K562 (cell line): ENCODE measurements at regions not wholly inside any gene's neighbourhood (a gene's known extent, or its start where the extent isn't known, plus 50 kb on each side); places are given as distances from the start of the nearest gene placed in this dataset.

Source experiments
- CHAMP1 ChIP-seq: fragments of 450-650 bp; IDR thresholded peaks from 2 replicates; pipeline ENCODE4 v1.6.1; 2016; ENCODE audit warnings: mild to moderate bottlenecking
- CTCF ChIP-seq, 3 experiments: IDR thresholded peaks in 2 of 3; conservative IDR thresholded peaks in 1 of 3; 2 replicates each; pipeline ENCODE4 v1.5.1; 2011 to 2012; ENCODE audit warnings: low read length in 3 of 3, mild to moderate bottlenecking in 3 of 3, control low read depth in 2 of 3, improper control_type of control experiment in 1 of 3, inconsistent platforms in 1 of 3, low read depth in 1 of 3, mixed read lengths in 1 of 3, moderate library complexity in 1 of 3; ENCODE audit not compliant: insufficient read depth in 2 of 3
- E4F1 ChIP-seq: fragments of 250-450 bp; sonication (Bioruptor Pico); IDR thresholded peaks from 2 replicates; pipeline ENCODE4 v1.5.0; 2021; ENCODE audit warnings: mild to moderate bottlenecking, borderline replicate concordance
- LCOR ChIP-seq: sonication (generic); formaldehyde crosslinking; IDR thresholded peaks from 2 replicates; pipeline ENCODE4 v1.8.0; 2022; ENCODE audit warnings: mild to moderate bottlenecking, missing genetic modification reagents
- POLR2G ChIP-seq: fragments of 200-400 bp; formaldehyde crosslinking; IDR thresholded peaks from 2 replicates; pipeline ENCODE4 v1.6.1; 2017; ENCODE audit warnings: low read depth, mild to moderate bottlenecking, antibody characterized with exemption, low read length, moderate library complexity

- no peak for TF ChIP-seq CHAMP1
- TF ChIP-seq CTCF (IDR thresholded peaks at IDR 0.05 in 2 of 3, conservative IDR thresholded peaks at IDR 0.05 in 1 of 3; ENCODE audit: insufficient read depth in 2 of 3, low read depth in 1 of 3, low read length in 3 of 3): no peak
- no peak for TF ChIP-seq LCOR
- TF ChIP-seq E4F1 (CRISPR knock-in tag): no peak
- no peak for TF ChIP-seq POLR2G
Observed at GRCh38 chr4:29199485-29199884, 1520.7 kb upstream of the PCDH7 start (continued).
